NCI-H460 (cell line): ENCODE measurements at regions not wholly inside any gene's neighbourhood (a gene's known extent, or its start where the extent isn't known, plus 50 kb on each side); places are given as distances from the start of the nearest gene placed in this dataset.

ENCODE experiments used
- DNase-seq: peaks from one replicate; pipeline ENCODE4 v3.0.0-alpha.2; 2016; ENCODE audit warnings: low read depth; ENCODE audit errors: extremely low read depth

- no peak for DNase-seq
Observed at GRCh38 chr5:74054641-74055421, 428.8 kb downstream of the ARHGEF28 start.

GRCh38 chr5:74054139-74054538, 428.1 kb downstream of the ARHGEF28 start:
- no peak for DNase-seq

DNA sequence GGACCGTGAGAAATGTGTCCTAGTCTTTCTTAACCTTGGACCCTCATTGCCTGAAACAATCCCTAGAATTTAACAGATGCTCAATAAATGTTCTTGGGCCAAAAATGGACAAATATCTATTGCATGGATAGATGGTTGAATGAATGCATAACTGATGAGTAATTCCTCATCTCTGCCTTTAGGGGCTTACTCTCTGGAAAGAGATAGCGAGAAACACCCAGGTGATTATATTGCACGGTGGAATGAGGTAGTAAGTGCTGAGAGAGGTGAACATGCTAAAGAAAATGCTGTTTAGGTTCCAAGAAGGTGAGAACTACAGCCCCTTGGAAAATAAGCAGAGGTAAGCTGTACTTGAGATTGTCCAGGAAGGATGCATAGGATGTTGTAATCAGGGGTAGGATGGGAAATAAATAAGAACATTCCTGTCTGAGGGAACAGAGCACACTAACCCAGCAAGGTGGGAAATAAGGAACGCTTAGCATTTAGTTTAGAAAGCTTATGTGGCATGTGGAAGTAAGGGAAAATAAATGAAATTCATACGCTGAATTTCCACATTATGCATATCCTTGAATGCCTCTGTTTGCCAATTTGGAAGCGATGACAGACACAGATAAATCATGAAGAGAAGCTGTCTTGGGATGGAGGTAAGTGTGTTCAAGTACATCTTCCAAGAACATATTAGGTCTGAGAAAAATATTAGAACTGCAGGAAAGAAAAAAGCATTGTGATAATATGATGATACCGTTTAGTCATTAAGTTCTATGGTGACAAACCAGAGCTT, 426.6 kb downstream of the ARHGEF28 start:
- no peak for DNase-seq

DNA sequence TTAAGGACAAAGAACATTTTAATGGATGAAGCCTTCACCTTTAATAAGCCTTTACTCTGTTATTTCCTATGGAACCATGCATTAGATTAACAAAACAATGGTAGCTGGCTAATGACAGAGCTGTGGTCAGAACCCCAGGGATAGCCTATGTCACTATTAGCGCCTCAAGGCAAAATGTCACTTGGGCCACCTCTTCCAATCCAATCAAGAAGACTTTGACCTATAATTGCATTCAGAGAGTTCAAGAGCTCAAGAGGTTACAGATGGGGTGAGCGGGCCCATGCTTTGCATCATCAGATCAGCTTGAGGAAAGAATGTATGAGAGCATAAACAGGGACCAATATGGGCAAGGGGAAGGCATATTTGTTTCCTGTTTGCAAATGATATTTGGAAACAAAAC, 425.1 kb downstream of the ARHGEF28 start:
- no peak for DNase-seq

GRCh38 chr5:74044936-74045335, 418.9 kb downstream of the ARHGEF28 start:
- DNase-seq = no peak

GRCh38 chr5:74042959-74043358, 417.0 kb downstream of the ARHGEF28 start:
- peak; percentile 14 for DNase-seq

GRCh38 chr5:74042559-74042958, 416.6 kb downstream of the ARHGEF28 start:
- no peak for DNase-seq

- no peak for DNase-seq
Observed at GRCh38 chr5:74041913-74042312, 415.9 kb downstream of the ARHGEF28 start.

- no peak for DNase-seq
Observed at GRCh38 chr5:74040811-74041491, 415.0 kb downstream of the ARHGEF28 start.

DNA sequence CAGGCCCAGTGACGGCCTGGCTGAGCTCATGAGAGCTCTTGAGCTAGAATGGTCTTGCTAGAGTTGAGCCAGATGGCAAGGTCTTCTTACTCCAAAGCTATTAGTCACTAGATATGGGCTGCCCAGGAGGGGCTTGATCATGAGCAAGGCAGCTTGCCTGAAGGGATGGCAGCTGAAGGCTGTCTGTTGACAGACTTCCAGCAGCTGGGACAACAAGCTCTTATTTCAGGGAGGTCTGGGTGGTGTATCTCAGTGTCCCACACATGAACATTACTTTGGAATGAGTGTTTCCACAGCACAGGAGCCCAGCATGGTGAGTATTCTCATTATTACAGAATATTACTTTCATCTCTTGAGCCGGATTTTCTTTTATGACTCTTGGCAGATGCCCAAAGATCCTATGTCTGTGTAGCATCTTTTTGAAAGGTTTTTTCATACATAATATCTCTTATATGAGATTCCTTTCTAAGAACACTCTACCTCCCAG, 414.1 kb downstream of the ARHGEF28 start:
- DNase-seq = no peak

DNA sequence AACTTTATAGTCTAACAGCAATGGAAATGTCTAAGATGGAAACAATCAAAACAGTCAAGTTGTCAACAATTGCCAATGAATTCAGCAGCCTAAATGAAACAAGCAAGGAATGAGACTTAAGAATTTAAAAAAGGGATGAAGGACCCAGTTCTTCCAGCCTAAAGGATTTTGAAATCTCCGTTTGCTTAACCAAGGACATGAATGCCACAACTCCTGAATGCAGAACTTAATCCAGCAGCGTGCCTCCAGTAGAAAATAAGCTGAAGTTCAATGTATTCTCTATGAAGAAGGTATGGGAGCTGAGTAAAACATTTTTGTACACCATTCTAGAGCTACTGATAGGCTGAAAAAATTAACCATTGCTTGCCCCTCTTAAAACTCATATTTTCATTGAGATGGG, 411.3 kb downstream of the ARHGEF28 start:
- no peak for DNase-seq

DNA sequence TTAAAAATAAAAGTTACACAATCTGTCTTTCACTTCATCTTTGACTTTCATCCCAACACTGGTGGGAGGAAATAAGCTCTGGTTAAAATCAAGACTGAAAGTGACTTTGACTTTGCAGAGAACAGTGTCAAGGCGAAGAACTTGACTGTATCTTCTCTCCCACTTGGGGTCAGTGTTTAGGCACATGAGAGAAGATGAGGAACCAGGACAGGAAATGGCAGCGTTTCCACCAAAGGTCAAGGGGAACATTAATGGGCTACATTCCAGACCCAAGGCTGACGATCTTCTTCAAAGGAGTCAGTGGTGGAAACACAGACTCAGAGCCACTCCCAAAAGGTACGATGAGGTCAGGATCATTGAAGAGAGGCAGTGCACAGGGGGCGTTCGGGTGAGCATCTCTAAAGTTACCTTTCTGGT, 409.5 kb downstream of the ARHGEF28 start:
- peak; percentile 63 for DNase-seq

DNA sequence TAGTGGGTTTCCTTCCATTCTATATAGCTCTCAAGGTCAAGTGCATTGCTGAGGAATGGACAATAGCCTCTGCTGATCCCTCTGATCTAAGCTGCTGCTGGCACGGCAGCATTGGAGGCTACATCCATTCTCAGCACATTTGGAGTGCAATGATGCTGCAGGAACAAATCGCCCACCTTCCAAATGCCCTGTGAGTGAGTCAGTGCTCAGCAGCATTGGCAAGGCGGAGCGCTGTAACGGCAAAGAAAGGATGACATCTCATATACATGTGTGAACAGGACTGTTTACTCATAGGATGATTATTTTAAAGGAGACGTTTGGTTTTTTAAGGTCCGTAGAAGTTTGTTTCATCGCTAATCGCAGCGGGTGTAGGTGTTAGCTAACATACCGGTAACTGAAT, 408.7 kb downstream of the ARHGEF28 start:
- DNase-seq = peak; percentile 55

- no peak for DNase-seq
Observed at GRCh38 chr5:74032617-74033016, 406.6 kb downstream of the ARHGEF28 start.

GRCh38 chr5:74031536-74031935, 405.5 kb downstream of the ARHGEF28 start:
- no peak for DNase-seq

DNA sequence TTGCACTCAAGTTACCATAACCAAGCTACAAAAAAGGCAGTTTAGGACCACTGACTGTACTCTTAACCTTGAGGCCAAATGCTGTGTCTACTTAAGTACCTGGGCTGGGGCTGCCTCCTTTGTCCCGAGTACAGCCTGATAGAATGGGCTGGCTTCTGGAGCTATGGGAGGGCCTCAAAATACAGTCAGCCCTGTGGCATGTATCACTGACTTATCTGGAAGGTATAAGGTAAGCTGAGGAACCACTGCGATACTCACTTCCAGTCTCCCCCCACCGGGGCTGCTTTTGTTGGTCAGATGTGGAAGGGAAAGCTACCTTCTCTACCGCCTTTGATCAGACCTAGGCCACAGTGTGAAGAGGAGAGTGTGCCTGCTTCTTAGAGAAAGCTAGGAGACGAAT, 404.8 kb downstream of the ARHGEF28 start:
- DNase-seq = no peak

GRCh38 chr5:74030371-74030770, 404.4 kb downstream of the ARHGEF28 start:
- DNase-seq = no peak

- DNase-seq = no peak
Observed at GRCh38 chr5:74028976-74029375, 403.0 kb downstream of the ARHGEF28 start.

DNA sequence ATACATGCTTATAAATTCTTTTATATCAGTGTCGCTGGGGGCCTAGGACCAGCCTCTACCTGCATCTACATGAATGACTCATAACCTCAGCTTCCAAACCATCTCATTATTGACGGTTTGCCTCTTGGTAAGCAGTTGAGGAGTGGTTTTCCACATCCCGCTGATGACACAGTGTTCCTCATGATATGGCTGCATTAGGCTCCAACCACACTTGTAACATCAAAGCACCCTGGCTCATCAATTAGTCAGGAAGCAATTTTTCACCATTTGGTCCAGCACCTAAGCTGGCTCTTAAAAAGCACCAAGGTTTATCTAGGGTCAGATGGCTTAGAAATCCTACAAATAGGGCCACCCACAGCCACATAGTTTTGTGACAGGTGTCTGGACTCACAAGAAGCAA, 402.4 kb downstream of the ARHGEF28 start:
- DNase-seq = no peak

DNA sequence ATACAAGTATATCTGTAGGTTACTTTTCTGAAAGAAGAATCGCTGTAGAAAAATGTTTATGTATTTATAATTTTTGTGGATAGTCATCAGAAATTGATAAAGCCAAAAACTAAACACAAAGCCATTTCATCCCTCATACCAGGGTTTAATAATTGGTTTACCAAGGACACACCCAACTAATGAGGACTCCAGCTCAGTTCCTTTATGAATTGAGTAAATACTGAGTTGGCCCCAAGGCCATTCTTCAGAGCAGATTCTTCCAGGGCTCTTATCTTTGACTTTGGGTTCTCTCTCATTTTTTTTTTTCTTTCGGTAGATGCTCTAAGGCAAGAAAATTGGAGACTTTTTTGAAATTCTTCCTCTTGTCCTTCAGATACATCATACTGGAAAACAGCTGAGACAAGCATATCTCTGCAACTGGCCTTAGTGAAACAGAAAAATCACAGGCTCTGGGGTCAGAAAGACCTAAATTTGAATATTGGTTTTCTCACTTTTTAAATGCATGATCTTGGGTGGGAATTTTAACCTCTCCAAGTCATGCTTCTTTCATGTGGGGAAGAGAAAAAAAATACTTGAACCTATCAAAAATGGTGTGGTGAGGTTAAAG, 401.8 kb downstream of the ARHGEF28 start:
- no peak for DNase-seq

GRCh38 chr5:74026310-74026709, 400.3 kb downstream of the ARHGEF28 start:
- no peak for DNase-seq
